ENCODE measurements at regions not wholly inside any gene's neighbourhood (a gene's known extent, or its start where the extent isn't known, plus 50 kb on each side); places are given as distances from the start of the nearest gene placed in this dataset.

GRCh38 chr2:225296951-225297350, 102.6 kb upstream of the NYAP2 start:
- no peak for TF ChIP-seq CTCF (IDR thresholded peaks at IDR 0.05)
- no peak for TF ChIP-seq EZH2phosphoT487 (IDR thresholded peaks at IDR 0.05)
